ENCODE measurements at regions not wholly inside any gene's neighbourhood (a gene's known extent, or its start where the extent isn't known, plus 50 kb on each side); places are given as distances from the start of the nearest gene placed in this dataset.

- TF ChIP-seq CTCF (conservative IDR thresholded peaks at IDR 0.05): peak; percentile 52
- TF ChIP-seq ZFX (IDR thresholded peaks at IDR 0.05): no peak
Observed at GRCh38 chr3:39724233-39724846, 85.1 kb upstream of the MYRIP start.
